Stimulated activated memory B cell treated with anti-CD40 and anti-IgM and Interleukin-4, amounts not matched to agents 10 μg/mL and 1 μg/mL and 100 μg/mL, for 72 hours (primary cell): ENCODE measurements at regions not wholly inside any gene's neighbourhood (a gene's known extent, or its start where the extent isn't known, plus 50 kb on each side); places are given as distances from the start of the nearest gene placed in this dataset.
A peak's percentile ranks its signal among the peaks of the same experiment; 100 is the strongest.
"Not testable (repeated sequence)": the region's sequence is repeated elsewhere in the genome, so short reads cannot be mapped to it uniquely, and the experiment has no call there.

Experiments
- ATAC-seq: fragments of 150-1000 bp; cut with Tn5 transposase; 2 replicates; pipeline ENCODE4 v1.10.0; 2021
- H3K27ac Mint-ChIP-seq: one replicate; pipeline ENCODE4 v1.8.0; 2022; ENCODE audit warnings: mild to moderate bottlenecking, mixed read lengths
- H3K27me3 Mint-ChIP-seq: one replicate; pipeline ENCODE4 v1.8.0; 2022; ENCODE audit warnings: mixed read lengths
- H3K36me3 Mint-ChIP-seq: one replicate; pipeline ENCODE4 v1.8.0; 2022; ENCODE audit warnings: mixed read lengths
- H3K4me1 Mint-ChIP-seq: one replicate; pipeline ENCODE4 v1.8.0; 2022; ENCODE audit warnings: mixed read lengths
- H3K4me3 Mint-ChIP-seq: one replicate; pipeline ENCODE4 v1.8.0; 2022; ENCODE audit warnings: mild to moderate bottlenecking, moderate library complexity, mixed read lengths
- H3K9me3 Mint-ChIP-seq: one replicate; pipeline ENCODE4 v1.8.0; 2022; ENCODE audit warnings: mixed read lengths

DNA sequence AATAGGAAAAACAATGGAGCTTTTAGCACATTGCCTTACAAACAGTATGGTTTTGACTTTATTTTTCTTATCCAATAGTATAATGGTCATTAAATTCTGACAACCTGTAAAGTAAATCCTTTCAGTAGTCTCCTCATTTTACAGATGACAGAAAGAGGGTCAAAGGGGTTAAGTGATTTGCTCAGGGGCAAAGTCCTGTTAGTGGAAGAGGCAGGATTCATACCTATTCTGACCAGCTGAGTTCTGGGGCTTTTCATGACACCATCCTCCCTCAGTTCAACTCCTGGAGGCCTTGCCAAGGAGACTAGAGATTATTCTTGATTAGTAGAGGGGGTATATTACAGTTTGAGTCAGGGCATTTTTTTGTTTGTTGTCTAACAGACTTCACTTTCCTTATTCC is 278.7 kb upstream of the DUSP10 start:
- no peak overlapping the region for H3K27ac Mint-ChIP-seq
- no peaks in the 10 kb centered on the region for H3K36me3 Mint-ChIP-seq
- H3K9me3 Mint-ChIP-seq: no peaks in the 10 kb centered on the region
- no peaks in the 10 kb centered on the region for H3K27me3 Mint-ChIP-seq
- ATAC-seq: no peak
- H3K4me3 Mint-ChIP-seq: no peak overlapping the region
- no peaks in the 10 kb centered on the region for H3K4me1 Mint-ChIP-seq

DNA sequence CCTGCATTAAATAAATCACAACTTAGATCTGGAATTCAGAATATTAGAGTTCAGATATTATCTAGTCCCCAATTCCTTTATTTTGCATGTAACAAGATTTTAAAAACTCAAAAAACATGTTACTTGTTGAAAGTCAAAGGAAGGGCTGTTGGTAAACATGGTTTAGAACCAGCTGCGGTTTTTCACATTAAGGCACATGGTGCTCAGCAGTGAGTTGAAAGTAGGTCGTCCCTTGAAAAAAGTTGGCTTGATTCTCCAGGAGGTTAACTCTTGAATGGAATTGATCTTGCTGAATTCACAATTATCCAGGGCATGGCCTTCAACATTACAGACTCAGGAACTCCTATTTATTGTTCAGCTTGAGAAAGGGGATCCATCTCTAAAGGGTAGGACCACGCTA is 277.1 kb upstream of the DUSP10 start:
- H3K4me3 Mint-ChIP-seq: no peak overlapping the region
- no peaks in the 10 kb centered on the region for H3K27me3 Mint-ChIP-seq
- H3K27ac Mint-ChIP-seq: no peak overlapping the region
- H3K4me1 Mint-ChIP-seq: no peaks in the 10 kb centered on the region
- ATAC-seq: no peak
- H3K36me3 Mint-ChIP-seq: no peaks in the 10 kb centered on the region
- no peaks in the 10 kb centered on the region for H3K9me3 Mint-ChIP-seq

DNA sequence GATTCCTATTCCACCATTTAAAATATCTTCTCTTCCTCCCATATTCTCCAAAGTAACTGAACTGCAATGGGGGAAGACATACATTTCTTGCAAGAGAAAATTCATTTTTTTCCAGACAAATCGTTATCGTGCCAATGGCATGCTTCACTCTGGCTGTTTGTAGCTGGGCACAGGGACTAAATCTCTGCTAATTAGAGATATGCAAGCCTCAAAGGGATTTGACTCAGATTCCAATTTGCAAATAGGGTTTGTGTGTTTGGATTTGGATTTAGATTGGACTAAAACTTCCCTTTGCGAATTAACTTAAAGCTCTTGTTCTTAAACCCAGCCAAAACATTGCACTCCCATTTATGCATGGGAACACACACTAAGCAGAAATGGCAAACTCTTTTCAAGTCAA is 276.2 kb upstream of the DUSP10 start:
- ATAC-seq: no peak
- no peak overlapping the region for H3K4me3 Mint-ChIP-seq
- no peaks in the 10 kb centered on the region for H3K4me1 Mint-ChIP-seq
- no peaks in the 10 kb centered on the region for H3K9me3 Mint-ChIP-seq
- H3K27ac Mint-ChIP-seq: no peak overlapping the region
- no peaks in the 10 kb centered on the region for H3K27me3 Mint-ChIP-seq
- no peaks in the 10 kb centered on the region for H3K36me3 Mint-ChIP-seq

DNA sequence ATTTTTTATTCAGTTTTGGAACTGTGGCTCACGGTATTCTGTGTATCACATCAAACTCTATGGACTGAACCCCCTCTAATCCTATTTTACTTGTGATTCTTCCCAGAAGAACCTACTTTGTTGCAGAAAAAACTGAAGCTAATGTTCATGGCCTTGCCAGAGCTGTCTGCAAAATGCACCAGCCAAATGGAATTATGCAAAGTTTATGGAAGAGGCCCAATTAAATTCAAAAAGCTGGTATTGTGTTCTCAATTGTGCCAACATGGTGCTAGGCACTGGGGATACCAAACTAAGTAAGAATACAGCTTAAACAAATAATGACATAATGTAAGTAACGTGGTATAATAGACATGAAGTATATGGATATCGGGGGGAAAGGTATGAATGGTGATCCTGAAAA is 273.8 kb upstream of the DUSP10 start:
- Mint-ChIP-seq H3K4me1 (no peaks in the 10 kb centered on the region), H3K27me3 (no peaks in the 10 kb centered on the region), H3K36me3 (no peaks in the 10 kb centered on the region), H3K4me3 (no peak overlapping the region), H3K9me3 (no peaks in the 10 kb centered on the region), H3K27ac (no peak overlapping the region)
- no peak for ATAC-seq

DNA sequence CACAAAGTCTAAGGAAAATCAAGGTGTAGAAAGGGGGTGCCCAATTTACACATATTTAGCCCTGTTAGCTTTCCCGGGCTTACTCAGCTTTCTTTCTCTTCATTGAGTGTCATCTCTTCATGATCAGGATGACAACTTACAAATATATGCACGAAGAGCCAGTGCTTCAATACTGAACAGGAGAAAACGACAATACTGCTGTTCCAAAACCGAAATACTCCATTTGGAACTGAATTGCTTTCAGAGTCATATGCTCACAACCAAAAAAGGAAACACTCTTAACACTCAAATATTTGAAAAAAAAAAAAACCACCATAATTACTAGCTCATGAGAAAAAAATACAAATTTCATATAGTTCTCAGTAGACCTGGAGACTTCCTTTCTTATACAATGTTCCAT is 272.1 kb upstream of the DUSP10 start:
- H3K27ac Mint-ChIP-seq: no peak overlapping the region
- no peak overlapping the region for H3K4me3 Mint-ChIP-seq
- no peaks in the 10 kb centered on the region for H3K9me3 Mint-ChIP-seq
- H3K27me3 Mint-ChIP-seq: no peaks in the 10 kb centered on the region
- H3K4me1 Mint-ChIP-seq: peaks cover 1% of the 10 kb centered on the region
- no peak for ATAC-seq
- H3K36me3 Mint-ChIP-seq: no peaks in the 10 kb centered on the region

DNA sequence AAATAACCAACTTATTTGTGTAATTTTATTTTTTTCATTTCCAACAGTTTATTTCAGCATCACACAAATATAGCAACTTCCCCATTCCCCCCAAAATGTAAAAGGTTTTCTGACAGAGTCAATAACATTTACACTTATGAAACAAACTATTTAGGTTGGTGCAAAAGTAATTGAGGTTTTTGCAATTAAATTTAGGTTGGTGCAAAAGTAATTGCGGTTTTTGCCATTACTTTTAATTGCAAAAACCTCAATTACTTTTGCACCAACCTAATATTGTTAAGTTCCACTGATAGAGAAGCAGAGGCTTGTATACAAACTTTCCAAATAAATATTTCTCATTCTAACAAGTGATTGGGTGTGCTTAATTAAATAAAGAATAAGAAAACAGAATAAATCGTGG is 270.9 kb upstream of the DUSP10 start:
- H3K27me3 Mint-ChIP-seq: no peaks in the 10 kb centered on the region
- no peak for ATAC-seq
- H3K4me3 Mint-ChIP-seq: no peak overlapping the region
- no peaks in the 10 kb centered on the region for H3K9me3 Mint-ChIP-seq
- no peaks in the 10 kb centered on the region for H3K36me3 Mint-ChIP-seq
- no peak overlapping the region for H3K27ac Mint-ChIP-seq
- H3K4me1 Mint-ChIP-seq: peaks cover 6% of the 10 kb centered on the region

DNA sequence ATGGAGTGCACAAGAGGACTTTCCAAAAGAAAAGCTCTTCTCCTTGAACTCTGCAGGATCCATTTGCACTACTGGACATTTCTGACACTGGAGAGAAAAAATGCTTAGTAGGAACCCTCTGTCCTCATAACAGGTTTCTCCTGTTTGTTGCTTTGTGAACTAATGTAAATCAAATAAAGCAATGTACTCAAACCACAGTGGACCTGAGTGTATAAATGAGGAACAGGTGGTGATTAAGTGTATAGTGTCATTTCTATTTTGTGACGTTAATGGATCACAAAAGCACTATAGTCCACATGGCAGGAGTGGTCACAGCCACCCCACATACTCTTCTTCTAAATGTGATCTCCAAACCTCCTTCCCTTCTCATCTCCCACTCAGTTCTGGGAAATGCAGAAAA is 268.4 kb upstream of the DUSP10 start:
- no peaks in the 10 kb centered on the region for H3K9me3 Mint-ChIP-seq
- H3K27ac Mint-ChIP-seq: no peak overlapping the region
- H3K27me3 Mint-ChIP-seq: no peaks in the 10 kb centered on the region
- ATAC-seq: no peak
- no peaks in the 10 kb centered on the region for H3K36me3 Mint-ChIP-seq
- H3K4me1 Mint-ChIP-seq: peaks cover 6% of the 10 kb centered on the region
- H3K4me3 Mint-ChIP-seq: no peak overlapping the region

DNA sequence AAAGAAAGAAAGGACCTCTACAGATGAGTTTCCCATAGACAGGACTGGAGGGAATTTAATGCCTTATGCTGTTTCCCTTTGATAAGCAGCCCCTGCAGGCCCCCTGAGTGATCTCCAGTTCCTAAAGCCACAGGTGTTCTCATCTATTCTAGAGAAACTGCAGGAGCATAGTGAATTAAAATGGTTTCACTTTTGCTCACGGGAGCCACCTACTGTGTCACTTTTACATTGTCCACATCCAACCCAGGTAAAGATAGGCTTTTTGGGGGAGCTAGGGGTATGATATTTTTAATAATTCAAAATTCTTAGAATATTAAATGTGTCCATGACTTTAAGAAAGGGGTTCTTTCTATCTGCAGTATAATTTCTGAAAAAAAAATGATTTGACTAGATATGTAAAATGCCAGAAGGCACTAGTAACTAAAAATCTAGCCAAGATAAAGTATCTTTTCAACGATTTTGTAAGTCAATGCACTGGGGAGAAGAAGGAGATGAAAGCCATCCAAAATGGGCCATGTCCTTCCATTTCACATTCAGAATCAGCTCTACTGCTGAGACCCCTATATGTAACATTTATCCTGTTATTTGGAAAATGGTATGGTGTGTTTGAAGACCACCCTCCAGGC is 267.3 kb upstream of the DUSP10 start:
- peaks cover 6% of the 10 kb centered on the region for H3K4me1 Mint-ChIP-seq
- H3K36me3 Mint-ChIP-seq: no peaks in the 10 kb centered on the region
- H3K4me3 Mint-ChIP-seq: peak overlapping the region; percentile 15
- H3K9me3 Mint-ChIP-seq: no peaks in the 10 kb centered on the region
- H3K27me3 Mint-ChIP-seq: no peaks in the 10 kb centered on the region
- peak; percentile 47 for ATAC-seq
- H3K27ac Mint-ChIP-seq: no peak overlapping the region

DNA sequence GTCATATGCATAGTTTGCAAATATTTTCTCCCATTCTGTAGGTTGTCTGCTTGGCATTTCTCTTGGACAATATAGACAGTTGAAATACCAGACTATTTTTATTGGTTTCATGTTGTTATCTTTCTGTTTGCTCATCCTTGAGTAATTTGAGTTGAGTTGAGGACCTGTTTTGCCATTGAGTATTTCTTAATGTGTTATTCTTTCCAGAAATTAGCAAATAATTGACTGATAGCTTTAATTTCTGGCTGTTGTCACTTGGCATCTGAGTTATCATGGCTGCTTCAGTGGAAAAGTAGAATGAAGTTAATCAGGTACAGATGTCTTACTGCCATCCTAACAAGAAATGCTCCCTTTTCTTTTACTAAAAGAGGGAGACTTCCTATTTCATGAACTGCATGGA is 264.8 kb upstream of the DUSP10 start:
- H3K9me3 Mint-ChIP-seq: no peaks in the 10 kb centered on the region
- H3K4me3 Mint-ChIP-seq: no peak overlapping the region
- no peak for ATAC-seq
- peaks cover 6% of the 10 kb centered on the region for H3K4me1 Mint-ChIP-seq
- peak overlapping the region; percentile 32 for H3K27ac Mint-ChIP-seq
- no peaks in the 10 kb centered on the region for H3K36me3 Mint-ChIP-seq
- H3K27me3 Mint-ChIP-seq: no peaks in the 10 kb centered on the region

DNA sequence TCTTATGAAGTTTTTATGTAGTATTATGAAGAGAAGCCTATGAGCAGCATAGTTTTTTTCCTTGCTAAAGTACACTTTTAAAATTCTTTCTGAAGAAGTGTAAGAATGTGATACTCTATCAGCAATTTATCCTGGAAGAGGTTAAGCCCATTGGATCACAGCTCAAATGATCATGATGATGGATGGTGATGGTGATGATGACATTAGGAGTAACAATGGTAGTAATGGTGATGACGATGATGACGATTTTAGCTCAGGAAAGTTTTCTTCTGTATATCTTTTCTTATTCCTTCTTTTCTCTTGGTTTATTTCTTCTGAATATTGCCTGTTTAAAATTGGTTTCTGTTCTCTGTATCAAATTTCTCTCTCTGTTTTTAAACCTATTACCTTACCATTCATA is 262.9 kb upstream of the DUSP10 start:
- H3K27ac Mint-ChIP-seq: no peak overlapping the region
- ATAC-seq: no peak
- H3K4me1 Mint-ChIP-seq: peaks cover 6% of the 10 kb centered on the region
- H3K9me3 Mint-ChIP-seq: no peaks in the 10 kb centered on the region
- no peaks in the 10 kb centered on the region for H3K27me3 Mint-ChIP-seq
- no peaks in the 10 kb centered on the region for H3K36me3 Mint-ChIP-seq
- H3K4me3 Mint-ChIP-seq: no peak overlapping the region

DNA sequence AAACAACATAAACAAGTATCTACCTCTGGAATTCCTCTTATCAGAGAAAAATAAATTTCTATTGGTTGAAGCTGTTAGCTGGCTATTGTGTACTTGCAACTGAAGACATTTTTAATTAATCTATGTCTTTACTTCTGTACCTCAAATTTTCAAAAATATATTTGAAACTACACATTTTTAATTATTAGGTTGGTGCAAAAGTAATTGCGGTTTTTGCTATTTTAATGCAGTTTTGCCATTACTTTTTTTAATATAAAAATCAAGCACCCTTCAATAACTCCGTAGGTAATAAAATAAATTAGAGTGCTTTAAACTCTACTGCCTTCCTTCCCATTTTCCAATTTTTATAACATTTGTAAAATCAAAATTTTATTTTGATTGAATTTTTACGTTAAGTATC is 262.1 kb upstream of the DUSP10 start:
- peaks cover 5% of the 10 kb centered on the region for H3K4me1 Mint-ChIP-seq
- no peak overlapping the region for H3K4me3 Mint-ChIP-seq
- no peak overlapping the region for H3K27ac Mint-ChIP-seq
- no peaks in the 10 kb centered on the region for H3K36me3 Mint-ChIP-seq
- H3K9me3 Mint-ChIP-seq: no peaks in the 10 kb centered on the region
- ATAC-seq: no peak
- no peaks in the 10 kb centered on the region for H3K27me3 Mint-ChIP-seq

DNA sequence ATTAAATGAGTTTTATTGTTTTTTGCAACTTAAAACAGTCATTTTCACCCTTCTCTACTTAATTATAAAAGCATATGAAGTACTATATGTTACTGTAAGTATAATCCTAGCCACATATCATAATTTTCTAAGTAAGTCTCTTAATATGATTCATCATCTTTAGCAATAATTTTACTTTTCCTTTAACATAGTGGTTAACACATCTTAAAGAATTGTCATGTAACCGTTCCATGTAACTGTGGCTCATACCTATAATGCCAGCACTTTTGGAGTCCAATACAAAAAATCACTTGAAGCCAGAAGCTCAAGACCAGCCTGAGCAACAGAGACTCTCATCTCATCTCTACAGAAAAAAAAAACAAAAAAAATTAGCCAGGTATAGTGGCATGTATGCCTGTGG is 260.6 kb upstream of the DUSP10 start:
- no peaks in the 10 kb centered on the region for H3K27me3 Mint-ChIP-seq
- ATAC-seq: no peak
- no peaks in the 10 kb centered on the region for H3K4me1 Mint-ChIP-seq
- H3K36me3 Mint-ChIP-seq: no peaks in the 10 kb centered on the region
- H3K4me3 Mint-ChIP-seq: no peak overlapping the region
- no peak overlapping the region for H3K27ac Mint-ChIP-seq
- H3K9me3 Mint-ChIP-seq: no peaks in the 10 kb centered on the region

DNA sequence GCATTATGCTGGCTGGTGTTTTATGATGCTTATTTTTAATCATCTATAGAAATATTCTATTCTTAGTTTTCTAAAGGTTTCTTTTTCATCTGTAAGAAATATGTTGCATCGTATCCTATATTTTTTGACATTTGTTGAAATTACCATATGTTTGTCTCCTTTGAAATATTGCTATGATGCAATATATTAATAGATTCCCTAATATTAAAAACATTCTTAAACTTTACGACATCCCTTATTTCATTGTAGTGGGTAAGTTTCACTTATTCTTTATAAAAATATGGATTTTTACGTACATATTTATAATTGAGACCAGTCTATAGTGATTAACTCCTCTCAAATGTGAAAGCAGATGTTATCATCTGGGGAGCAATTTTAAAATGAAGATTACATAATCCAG is 258.2 kb upstream of the DUSP10 start:
- no peaks in the 10 kb centered on the region for H3K9me3 Mint-ChIP-seq
- ATAC-seq: no peak
- no peaks in the 10 kb centered on the region for H3K36me3 Mint-ChIP-seq
- H3K27me3 Mint-ChIP-seq: no peaks in the 10 kb centered on the region
- H3K4me3 Mint-ChIP-seq: no peak overlapping the region
- peaks cover 2% of the 10 kb centered on the region for H3K4me1 Mint-ChIP-seq
- H3K27ac Mint-ChIP-seq: no peak overlapping the region

DNA sequence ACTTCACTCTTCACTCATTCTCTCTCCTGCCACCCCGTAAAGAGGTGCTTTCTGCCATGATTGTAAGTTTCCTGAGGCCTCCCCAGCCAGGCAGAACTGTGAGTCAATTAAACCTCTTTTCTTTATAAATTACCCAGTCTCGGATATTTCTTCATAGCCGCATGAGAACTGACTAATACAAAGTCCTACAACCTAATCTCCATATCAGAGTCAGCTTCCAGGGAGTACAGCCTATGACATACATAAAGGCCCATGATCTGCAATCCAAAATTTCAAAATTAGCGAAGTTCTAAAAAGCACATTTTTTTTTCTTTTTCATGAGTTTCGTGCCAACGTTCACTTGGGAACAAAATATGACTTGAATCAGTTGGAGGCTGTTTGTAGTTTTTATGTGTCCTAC is 256.9 kb upstream of the DUSP10 start:
- H3K27ac Mint-ChIP-seq: no peak overlapping the region
- H3K27me3 Mint-ChIP-seq: no peaks in the 10 kb centered on the region
- H3K9me3 Mint-ChIP-seq: no peaks in the 10 kb centered on the region
- no peak for ATAC-seq
- H3K36me3 Mint-ChIP-seq: no peaks in the 10 kb centered on the region
- H3K4me1 Mint-ChIP-seq: peaks cover 13% of the 10 kb centered on the region
- no peak overlapping the region for H3K4me3 Mint-ChIP-seq

DNA sequence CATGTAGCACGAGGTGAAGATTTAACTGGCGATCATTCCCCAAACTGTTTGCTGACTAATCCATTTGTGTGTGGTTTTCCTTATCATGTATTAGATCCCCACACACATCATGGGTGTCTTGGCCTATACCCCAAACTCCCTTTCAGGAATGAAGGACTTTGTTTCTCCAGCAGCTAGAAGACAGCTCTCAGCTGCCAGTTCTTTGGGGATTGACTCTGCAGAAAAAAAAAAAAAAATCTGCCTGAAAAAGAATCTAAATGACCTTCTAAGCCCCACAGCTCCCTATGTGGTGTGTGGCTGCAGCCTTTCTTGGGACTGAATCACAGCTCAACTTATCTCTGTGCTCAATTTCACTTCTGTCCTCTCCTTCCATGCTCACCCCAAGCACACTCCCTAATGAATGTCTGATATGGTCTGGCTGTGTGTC is 256.3 kb upstream of the DUSP10 start:
- no peaks in the 10 kb centered on the region for H3K27me3 Mint-ChIP-seq
- no peak for ATAC-seq
- no peaks in the 10 kb centered on the region for H3K9me3 Mint-ChIP-seq
- H3K36me3 Mint-ChIP-seq: no peaks in the 10 kb centered on the region
- H3K4me3 Mint-ChIP-seq: no peak overlapping the region
- peaks cover 13% of the 10 kb centered on the region for H3K4me1 Mint-ChIP-seq
- H3K27ac Mint-ChIP-seq: no peak overlapping the region

DNA sequence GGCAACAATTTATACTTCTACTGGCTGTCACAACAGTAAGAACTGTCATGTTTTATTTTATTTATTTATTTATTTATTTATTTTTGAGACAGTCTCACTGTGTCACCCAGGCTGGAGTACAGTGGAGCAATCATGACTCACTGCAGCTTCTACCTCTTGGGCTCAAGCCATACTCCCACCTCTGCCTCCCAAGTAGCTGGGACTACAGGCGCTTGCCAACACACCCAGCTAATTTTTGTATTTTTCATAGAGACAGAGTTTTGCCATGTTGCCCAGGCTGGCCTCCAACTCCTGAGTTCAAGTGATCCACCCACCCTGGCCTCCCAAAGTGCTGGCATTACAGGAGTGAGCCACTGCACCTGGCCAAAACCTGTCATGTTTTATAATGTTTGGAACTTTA is 255.1 kb upstream of the DUSP10 start:
- not testable (repeated sequence) for H3K4me3 Mint-ChIP-seq, H3K9me3 Mint-ChIP-seq, H3K27ac Mint-ChIP-seq, H3K36me3 Mint-ChIP-seq, ATAC-seq, H3K27me3 Mint-ChIP-seq
- peaks cover 22% of the 10 kb centered on the region for H3K4me1 Mint-ChIP-seq

DNA sequence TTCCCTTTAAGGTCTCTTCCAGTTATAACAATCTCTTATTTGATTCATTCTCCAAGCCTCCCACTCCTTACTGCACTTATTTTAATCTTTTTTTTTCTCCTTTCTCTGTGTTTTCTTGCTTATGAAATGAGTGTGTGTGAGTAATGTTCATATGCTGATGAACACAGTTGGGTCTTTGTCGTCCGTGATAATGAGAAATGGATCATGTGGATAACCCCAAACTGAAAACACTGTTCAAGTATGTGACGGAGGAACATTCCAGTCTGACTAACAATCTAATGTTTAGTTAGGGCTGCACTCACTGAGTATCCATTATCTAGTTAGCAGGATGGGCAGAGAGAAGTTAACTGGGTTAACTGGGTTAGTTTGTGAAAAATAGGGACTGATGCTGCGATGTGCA is 253.1 kb upstream of the DUSP10 start:
- Mint-ChIP-seq H3K27me3 (no peaks in the 10 kb centered on the region), H3K36me3 (no peaks in the 10 kb centered on the region), H3K4me1 (peaks cover 24% of the 10 kb centered on the region), H3K9me3 (no peaks in the 10 kb centered on the region), H3K27ac (peak overlapping the region; percentile 66), H3K4me3 (no peak overlapping the region)
- ATAC-seq: no peak
